ENCODE measurements at regions not wholly inside any gene's neighbourhood (a gene's known extent, or its start where the extent isn't known, plus 50 kb on each side); places are given as distances from the start of the nearest gene placed in this dataset.

DNA sequence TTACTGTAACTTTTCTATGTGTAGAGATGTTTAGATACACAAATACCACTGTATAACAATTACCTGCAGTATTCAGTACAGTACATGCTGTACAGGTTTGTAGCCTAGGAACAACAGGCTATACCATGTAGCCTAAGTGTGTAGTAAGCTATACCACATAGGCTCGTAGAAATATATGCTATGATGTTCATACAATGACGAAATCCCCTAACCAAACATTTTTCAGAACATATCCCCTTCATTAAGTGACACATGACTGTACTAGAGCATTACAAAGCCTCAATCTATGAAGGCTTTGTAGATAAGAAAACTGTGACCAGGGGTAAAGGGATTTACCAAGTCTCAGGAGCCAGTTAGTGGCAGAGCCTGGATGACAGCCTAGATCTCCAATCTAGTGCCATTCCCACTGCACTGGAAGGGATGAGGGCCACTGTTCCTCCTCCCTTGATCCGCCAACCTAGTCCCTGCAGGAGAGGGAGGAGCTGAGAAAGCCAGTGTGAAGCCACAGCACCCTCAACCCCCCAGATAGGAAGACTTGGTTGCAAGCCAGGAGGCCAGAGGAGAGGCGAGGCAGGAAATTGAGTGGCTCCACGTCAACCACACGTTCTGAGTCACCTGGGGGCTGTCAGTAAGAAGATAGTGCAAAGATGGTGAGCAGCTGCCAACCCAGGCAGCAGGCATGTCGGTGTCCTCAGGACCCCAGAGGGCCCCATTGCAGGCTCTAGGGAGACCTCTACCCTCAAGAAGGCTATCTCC, 227.7 kb downstream of the BCOR start:
- no peak overlapping the region for H3K18ac ChIP-seq (ENCODE audit: low read length)

DNA sequence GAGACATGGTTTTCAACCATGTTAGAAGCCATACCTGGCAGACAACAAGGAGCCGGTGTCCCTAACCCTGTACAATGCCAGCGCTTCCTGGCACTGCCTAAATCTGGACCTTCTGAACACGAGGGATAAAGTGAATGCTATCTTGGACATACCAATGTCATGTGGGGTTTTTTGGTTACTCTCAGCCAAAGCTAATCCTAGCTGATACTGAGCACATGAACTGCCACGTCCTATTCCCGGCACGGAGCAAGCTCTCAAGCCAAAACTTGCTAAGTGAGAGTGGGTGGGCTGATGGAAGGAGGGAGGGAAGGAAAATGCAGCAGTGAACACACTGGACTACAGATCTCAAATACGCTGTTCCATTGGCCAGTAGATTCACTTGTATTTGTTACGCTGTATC, 226.1 kb downstream of the BCOR start:
- Histone ChIP-seq H4K8ac (ENCODE audit: low read depth, low read length) (no peak overlapping the region), H2AK5ac (ENCODE audit: low read length) (no peak overlapping the region), H3K56ac (ENCODE audit: low read length) (no peak overlapping the region), H2BK5ac (ENCODE audit: low read length) (no peak overlapping the region), H2BK15ac (replicated peaks; ENCODE audit: low read depth) (no peak overlapping the region), H3K4me3 (ENCODE audit: low read length) (no peak overlapping the region), H4K5ac (ENCODE audit: low read length) (no peak overlapping the region), H3K4ac (ENCODE audit: low read depth, low read length) (no peak overlapping the region), H2BK120ac (ENCODE audit: low read depth, low read length) (no peak overlapping the region), H3K36me3 (ENCODE audit: control insufficient read depth, insufficient read depth, low read length) (no peaks in the 10 kb centered on the region), H3K4me1 (ENCODE audit: control insufficient read depth, low read depth, low read length) (no peaks in the 10 kb centered on the region), H3K79me2 (ENCODE audit: control insufficient read depth, insufficient read depth, low read length) (no peaks in the 10 kb centered on the region), H3K27me3 (ENCODE audit: insufficient read depth, low read length, poor library complexity) (no peaks in the 10 kb centered on the region), H3K18ac (ENCODE audit: low read length) (no peak overlapping the region), H3K27ac (ENCODE audit: low read depth, low read length) (no peak overlapping the region), H3K23ac (ENCODE audit: low read length) (no peak overlapping the region), H3K9ac (ENCODE audit: low read length) (no peak overlapping the region), H3K4me2 (ENCODE audit: low read length) (no peak overlapping the region), H3K79me1 (ENCODE audit: low read length) (no peaks in the 10 kb centered on the region)
- DNase-seq: no peak
- no CpG with 5 or more reads among the region's 8 CpGs for WGBS (ENCODE audit: extremely low coverage, insufficient coverage, low lambda C conversion rate)

More for the DNA sequence above, 227.7 kb downstream of the BCOR start:
- Histone ChIP-seq H2AK5ac (ENCODE audit: low read length) (no peak overlapping the region), H2BK5ac (ENCODE audit: low read length) (no peak overlapping the region), H3K9ac (ENCODE audit: low read length) (no peak overlapping the region), H3K4ac (ENCODE audit: low read depth, low read length) (no peak overlapping the region), H3K79me1 (ENCODE audit: low read length) (no peaks in the 10 kb centered on the region), H4K8ac (ENCODE audit: low read depth, low read length) (no peak overlapping the region), H3K79me2 (ENCODE audit: control insufficient read depth, insufficient read depth, low read length) (no peaks in the 10 kb centered on the region), H3K36me3 (ENCODE audit: control insufficient read depth, insufficient read depth, low read length) (no peaks in the 10 kb centered on the region), H4K5ac (ENCODE audit: low read length) (no peak overlapping the region), H2BK15ac (replicated peaks; ENCODE audit: low read depth) (no peak overlapping the region), H3K4me2 (ENCODE audit: low read length) (no peak overlapping the region), H3K27ac (ENCODE audit: low read depth, low read length) (no peak overlapping the region), H3K56ac (ENCODE audit: low read length) (no peak overlapping the region), H3K4me1 (ENCODE audit: control insufficient read depth, low read depth, low read length) (no peaks in the 10 kb centered on the region), H3K4me3 (ENCODE audit: low read length) (no peak overlapping the region), H3K23ac (ENCODE audit: low read length) (no peak overlapping the region), H2BK120ac (ENCODE audit: low read depth, low read length) (no peak overlapping the region), H3K27me3 (ENCODE audit: insufficient read depth, low read length, poor library complexity) (no peaks in the 10 kb centered on the region)
- DNase-seq: no peak
- WGBS (ENCODE audit: extremely low coverage, insufficient coverage, low lambda C conversion rate): no CpG with 5 or more reads among the region's 7 CpGs

DNA sequence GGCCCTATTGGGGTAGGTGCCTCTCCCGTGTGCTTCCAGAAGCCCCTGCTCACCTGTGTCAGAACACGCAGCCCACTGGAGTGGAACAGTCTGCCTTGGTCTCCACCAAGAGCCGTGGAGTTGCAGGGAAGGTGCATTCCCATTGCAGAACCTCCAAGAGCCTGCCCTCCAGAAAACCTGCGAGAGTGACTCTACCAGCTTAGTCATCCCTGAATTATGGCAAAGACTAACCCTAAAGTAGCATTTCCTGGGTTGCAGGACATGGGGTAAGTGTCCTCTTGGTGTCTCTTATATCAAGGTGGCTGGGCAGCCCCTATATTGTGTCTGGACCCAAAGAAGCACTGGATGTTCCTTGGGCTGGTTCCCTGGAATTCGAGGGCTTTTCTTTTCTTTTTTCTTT, 224.6 kb downstream of the BCOR start:
- no peak overlapping the region for H3K27ac ChIP-seq (ENCODE audit: low read depth, low read length)
- H2AK5ac ChIP-seq (ENCODE audit: low read length): no peak overlapping the region
- no peak overlapping the region for H3K4me3 ChIP-seq (ENCODE audit: low read length)
- H3K4ac ChIP-seq (ENCODE audit: low read depth, low read length): no peak overlapping the region
- H4K5ac ChIP-seq (ENCODE audit: low read length): no peak overlapping the region
- no peak overlapping the region for H3K23ac ChIP-seq (ENCODE audit: low read length)
- no peaks in the 10 kb centered on the region for H3K36me3 ChIP-seq (ENCODE audit: control insufficient read depth, insufficient read depth, low read length)
- no peak overlapping the region for H3K18ac ChIP-seq (ENCODE audit: low read length)
- no peaks in the 10 kb centered on the region for H3K79me1 ChIP-seq (ENCODE audit: low read length)
- WGBS (ENCODE audit: extremely low coverage, insufficient coverage, low lambda C conversion rate): no CpG with 5 or more reads among the region's 5 CpGs
- no peak overlapping the region for H4K8ac ChIP-seq (ENCODE audit: low read depth, low read length)
- DNase-seq: no peak
- no peak overlapping the region for H3K9ac ChIP-seq (ENCODE audit: low read length)
- no peak overlapping the region for H2BK5ac ChIP-seq (ENCODE audit: low read length)
- H3K56ac ChIP-seq (ENCODE audit: low read length): no peak overlapping the region
- no peaks in the 10 kb centered on the region for H3K4me1 ChIP-seq (ENCODE audit: control insufficient read depth, low read depth, low read length)
- no peaks in the 10 kb centered on the region for H3K79me2 ChIP-seq (ENCODE audit: control insufficient read depth, insufficient read depth, low read length)
- H2BK15ac ChIP-seq (replicated peaks; ENCODE audit: low read depth): no peak overlapping the region
- no peak overlapping the region for H2BK120ac ChIP-seq (ENCODE audit: low read depth, low read length)
- no peaks in the 10 kb centered on the region for H3K27me3 ChIP-seq (ENCODE audit: insufficient read depth, low read length, poor library complexity)
- H3K4me2 ChIP-seq (ENCODE audit: low read length): no peak overlapping the region

DNA sequence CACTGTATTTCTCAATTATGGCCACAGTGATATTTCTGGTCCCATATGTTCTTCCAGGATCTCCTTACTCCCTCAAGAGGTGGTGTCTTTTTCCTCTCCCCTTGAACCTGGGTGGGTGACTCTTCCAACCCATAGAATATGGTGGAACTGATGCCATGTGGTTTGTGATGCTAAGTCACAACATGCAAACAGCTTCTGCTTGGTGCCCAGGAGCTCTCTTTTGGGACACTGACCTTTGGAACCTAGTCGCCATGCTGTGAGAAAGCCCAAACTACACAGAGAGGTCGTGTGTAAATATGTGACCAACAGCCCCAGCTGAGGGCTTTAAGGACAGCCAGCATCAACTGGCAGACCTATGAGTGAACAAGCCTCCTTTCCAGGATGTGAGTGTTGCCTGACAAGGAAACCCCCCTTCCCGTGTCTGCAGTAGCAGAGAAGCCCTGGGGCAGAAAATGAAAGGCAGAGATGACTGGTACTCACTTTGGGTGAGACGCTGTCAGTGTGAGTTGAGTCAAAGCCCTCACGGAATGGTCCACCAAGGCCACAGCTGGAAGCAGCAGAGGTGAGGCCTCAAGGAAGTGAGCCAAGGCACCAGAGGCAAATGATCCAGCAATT, 223.4 kb downstream of the BCOR start:
- Histone ChIP-seq H3K18ac (ENCODE audit: low read length) (no peak overlapping the region), H3K79me1 (ENCODE audit: low read length) (no peaks in the 10 kb centered on the region), H3K36me3 (ENCODE audit: control insufficient read depth, insufficient read depth, low read length) (no peaks in the 10 kb centered on the region), H3K27me3 (ENCODE audit: insufficient read depth, low read length, poor library complexity) (no peaks in the 10 kb centered on the region), H3K27ac (ENCODE audit: low read depth, low read length) (no peak overlapping the region), H3K79me2 (ENCODE audit: control insufficient read depth, insufficient read depth, low read length) (no peaks in the 10 kb centered on the region), H2BK120ac (ENCODE audit: low read depth, low read length) (no peak overlapping the region), H3K4me3 (ENCODE audit: low read length) (no peak overlapping the region), H3K9ac (ENCODE audit: low read length) (no peak overlapping the region), H3K56ac (ENCODE audit: low read length) (no peak overlapping the region), H2AK5ac (ENCODE audit: low read length) (no peak overlapping the region), H3K4me1 (ENCODE audit: control insufficient read depth, low read depth, low read length) (no peaks in the 10 kb centered on the region), H3K23ac (ENCODE audit: low read length) (no peak overlapping the region), H2BK15ac (replicated peaks; ENCODE audit: low read depth) (no peak overlapping the region), H3K4ac (ENCODE audit: low read depth, low read length) (no peak overlapping the region), H4K8ac (ENCODE audit: low read depth, low read length) (no peak overlapping the region), H4K5ac (ENCODE audit: low read length) (no peak overlapping the region), H3K4me2 (ENCODE audit: low read length) (no peak overlapping the region), H2BK5ac (ENCODE audit: low read length) (no peak overlapping the region)
- WGBS (ENCODE audit: extremely low coverage, insufficient coverage, low lambda C conversion rate): no CpG with 5 or more reads among the region's 5 CpGs
- DNase-seq: no peak

DNA sequence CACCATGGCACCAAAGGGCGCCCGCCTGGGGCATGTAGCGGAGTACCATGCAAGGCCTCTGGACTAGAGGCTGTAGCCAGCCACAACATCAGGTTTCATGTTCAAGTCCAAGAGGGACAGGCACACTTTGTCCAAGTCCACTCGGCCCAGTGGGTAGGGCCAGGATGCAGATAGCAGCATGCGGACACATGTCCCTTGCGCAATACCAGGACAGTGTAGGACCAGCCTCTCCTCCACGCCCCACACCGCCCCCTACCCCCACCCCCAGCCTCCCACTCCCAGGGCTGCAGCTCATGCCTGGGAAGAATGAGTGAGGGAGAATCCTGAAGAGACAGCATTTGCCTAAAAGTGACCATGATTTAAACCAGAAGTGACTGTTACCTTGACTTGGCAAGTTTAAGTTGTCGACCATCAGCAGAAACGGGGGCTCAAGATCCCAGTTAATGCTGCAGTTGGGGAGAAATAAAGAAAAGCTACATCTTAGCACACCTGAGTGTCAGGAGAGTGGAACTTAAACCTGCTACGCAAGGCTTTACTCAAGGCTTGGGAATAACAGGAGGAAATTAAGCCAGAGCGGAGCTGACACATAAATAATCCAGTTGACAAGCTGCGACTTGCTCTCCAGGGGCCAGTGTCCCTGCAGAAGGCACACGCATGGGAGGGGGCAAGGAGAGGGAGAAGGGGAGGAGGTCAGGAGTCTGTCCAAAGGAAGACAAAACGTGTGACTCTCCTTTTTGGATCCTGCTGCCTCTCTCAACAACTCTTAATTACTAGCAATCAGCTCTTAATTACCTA, 221.7 kb downstream of the BCOR start:
- no peak for DNase-seq
- Histone ChIP-seq H2AK5ac (ENCODE audit: low read length) (no peak overlapping the region), H3K4me2 (ENCODE audit: low read length) (no peak overlapping the region)

More for the DNA sequence above, 221.7 kb downstream of the BCOR start:
- no peak overlapping the region for H4K8ac ChIP-seq (ENCODE audit: low read depth, low read length)
- WGBS (ENCODE audit: extremely low coverage, insufficient coverage, low lambda C conversion rate): no CpG with 5 or more reads among the region's 15 CpGs
- H3K27ac ChIP-seq (ENCODE audit: low read depth, low read length): no peak overlapping the region
- no peak overlapping the region for H3K9ac ChIP-seq (ENCODE audit: low read length)
- H3K36me3 ChIP-seq (ENCODE audit: control insufficient read depth, insufficient read depth, low read length): no peaks in the 10 kb centered on the region
- no peak overlapping the region for H3K23ac ChIP-seq (ENCODE audit: low read length)
- H3K4me3 ChIP-seq (ENCODE audit: low read length): no peak overlapping the region
- H4K5ac ChIP-seq (ENCODE audit: low read length): no peak overlapping the region
- no peak overlapping the region for H3K18ac ChIP-seq (ENCODE audit: low read length)
- no peak overlapping the region for H2BK15ac ChIP-seq (replicated peaks; ENCODE audit: low read depth)
- H2BK120ac ChIP-seq (ENCODE audit: low read depth, low read length): no peak overlapping the region
- no peaks in the 10 kb centered on the region for H3K79me2 ChIP-seq (ENCODE audit: control insufficient read depth, insufficient read depth, low read length)
- no peaks in the 10 kb centered on the region for H3K27me3 ChIP-seq (ENCODE audit: insufficient read depth, low read length, poor library complexity)
- H2BK5ac ChIP-seq (ENCODE audit: low read length): no peak overlapping the region
- no peak overlapping the region for H3K4ac ChIP-seq (ENCODE audit: low read depth, low read length)
- no peak overlapping the region for H3K56ac ChIP-seq (ENCODE audit: low read length)
- H3K79me1 ChIP-seq (ENCODE audit: low read length): no peaks in the 10 kb centered on the region
- H3K4me1 ChIP-seq (ENCODE audit: control insufficient read depth, low read depth, low read length): no peaks in the 10 kb centered on the region
